Stimulated activated CD4-positive, alpha-beta T cell treated with anti-CD3 and anti-CD28 coated beads, Interleukin-15, amount 100 ng/mL, for 48 hours (primary cell): ENCODE measurements at regions not wholly inside any gene's neighbourhood (a gene's known extent, or its start where the extent isn't known, plus 50 kb on each side); places are given as distances from the start of the nearest gene placed in this dataset.
A peak's percentile ranks its signal among the peaks of the same experiment; 100 is the strongest.

ENCODE experiments used
- DNase-seq, 2 donors: peaks; one replicate each; pipeline ENCODE4 v3.0.0-alpha.2; 2020; ENCODE audit warnings: low read depth in 2 of 2

GRCh38 chr4:104896660-104897645 lies 249.7 kb upstream of the TET2 start:
- no peak for DNase-seq

- no peak for DNase-seq
Measured at GRCh38 chr4:104899863-104900262, 246.8 kb upstream of the TET2 start.

- no peak for DNase-seq
Measured at GRCh38 chr4:104901438-104901837, 245.2 kb upstream of the TET2 start.

- no peak for DNase-seq
Measured at GRCh38 chr4:104901961-104902605, 244.6 kb upstream of the TET2 start.

- no peak for DNase-seq
Measured at GRCh38 chr4:104905065-104905464, 241.6 kb upstream of the TET2 start.

- no peak for DNase-seq
Measured at GRCh38 chr4:104905546-104905945, 241.1 kb upstream of the TET2 start.

- DNase-seq = no peak
Measured at GRCh38 chr4:104906276-104906675, 240.4 kb upstream of the TET2 start.

- no peak for DNase-seq
Measured at GRCh38 chr4:104907074-104907649, 239.5 kb upstream of the TET2 start.

- no peak for DNase-seq
Measured at GRCh38 chr4:104907991-104908390, 238.7 kb upstream of the TET2 start.

GRCh38 chr4:104909376-104909775 lies 237.3 kb upstream of the TET2 start:
- no peak for DNase-seq

- no peak for DNase-seq
Measured at GRCh38 chr4:104912518-104912917, 234.2 kb upstream of the TET2 start.

- no peak for DNase-seq
Measured at GRCh38 chr4:104915373-104915772, 231.3 kb upstream of the TET2 start.

- no peak for DNase-seq
Measured at GRCh38 chr4:104915864-104916263, 230.8 kb upstream of the TET2 start.

- DNase-seq = no peak
Measured at GRCh38 chr4:104919406-104919805, 227.3 kb upstream of the TET2 start.

- DNase-seq = no peak
Measured at GRCh38 chr4:104930298-104930697, 216.4 kb upstream of the TET2 start.

GRCh38 chr4:104930745-104931736 lies 215.6 kb upstream of the TET2 start:
- peak in 1 of 2 donors; percentile 14 for DNase-seq

- DNase-seq = no peak
Measured at GRCh38 chr4:104938624-104939023, 208.1 kb upstream of the TET2 start.

GRCh38 chr4:104940927-104941326 lies 205.7 kb upstream of the TET2 start:
- DNase-seq = no peak

GRCh38 chr4:104941661-104942062 lies 205.0 kb upstream of the TET2 start:
- DNase-seq = no peak

- no peak for DNase-seq
Measured at GRCh38 chr4:104942990-104943743, 203.5 kb upstream of the TET2 start.

GRCh38 chr4:104944596-104944995 lies 202.1 kb upstream of the TET2 start:
- DNase-seq = no peak
